ENCODE measurements at regions not wholly inside any gene's neighbourhood (a gene's known extent, or its start where the extent isn't known, plus 50 kb on each side); places are given as distances from the start of the nearest gene placed in this dataset.
A peak's percentile ranks its signal among the peaks of the same experiment; 100 is the strongest.

- TF ChIP-seq, protein P1, sequence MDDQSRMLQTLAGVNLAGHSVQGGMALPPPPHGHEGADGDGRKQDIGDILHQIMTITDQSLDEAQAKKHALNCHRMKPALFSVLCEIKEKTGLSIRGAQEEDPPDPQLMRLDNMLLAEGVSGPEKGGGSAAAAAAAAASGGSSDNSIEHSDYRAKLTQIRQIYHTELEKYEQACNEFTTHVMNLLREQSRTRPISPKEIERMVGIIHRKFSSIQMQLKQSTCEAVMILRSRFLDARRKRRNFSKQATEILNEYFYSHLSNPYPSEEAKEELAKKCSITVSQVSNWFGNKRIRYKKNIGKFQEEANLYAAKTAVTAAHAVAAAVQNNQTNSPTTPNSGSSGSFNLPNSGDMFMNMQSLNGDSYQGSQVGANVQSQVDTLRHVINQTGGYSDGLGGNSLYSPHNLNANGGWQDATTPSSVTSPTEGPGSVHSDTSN (IDR thresholded peaks at IDR 0.05; ENCODE audit: insufficient replicate concordance, low read depth, low read length): no peak
- TF ChIP-seq RB1 (IDR thresholded peaks at IDR 0.05; ENCODE audit: borderline replicate concordance): no peak
- no peak for TF ChIP-seq NKRF (conservative IDR thresholded peaks at IDR 0.05)
- no peak for TF ChIP-seq ZNF24 (IDR thresholded peaks at IDR 0.05)
- no peak for TF ChIP-seq ASH2L (IDR thresholded peaks at IDR 0.05; ENCODE audit: borderline replicate concordance, low read depth)
- no peak for TF ChIP-seq NRF1 (conservative IDR thresholded peaks at IDR 0.05; ENCODE audit: low read depth, low read length)
Observed at GRCh38 chr20:48069596-48069995, 284.3 kb upstream of the SULF2 start (continued).

DNA sequence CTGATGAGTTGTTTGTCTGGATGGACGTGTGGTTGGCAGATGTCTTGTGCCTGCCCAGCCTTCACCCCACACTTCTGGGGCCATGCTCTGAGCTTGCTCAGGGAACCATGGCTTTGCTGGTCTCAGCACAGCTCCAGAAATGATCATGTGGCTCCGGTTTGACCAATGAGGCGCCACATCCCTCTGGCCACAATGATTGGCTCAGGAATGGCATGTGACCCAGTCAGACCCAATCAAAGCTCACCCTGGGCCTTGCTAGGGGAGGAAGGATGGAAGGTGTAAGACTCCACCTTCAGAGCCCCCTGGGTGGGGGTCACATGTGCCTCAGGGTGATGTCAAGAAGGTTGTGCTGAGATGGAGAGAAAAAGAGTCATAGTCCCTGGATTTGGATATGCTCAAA is 281.6 kb upstream of the SULF2 start:
- ATAC-seq (no peak), DNase-seq (ENCODE audit: low read depth, low spot score) (no peak), FAIRE-seq (no peak)
- Histone ChIP-seq H3K27ac (ENCODE audit: control insufficient read depth, insufficient read depth) (no peak overlapping the region), H3K4me2 (ENCODE audit: control insufficient read depth, insufficient read depth) (no peak overlapping the region), H3K9ac (ENCODE audit: control insufficient read depth, insufficient read depth, low read length) (no peak overlapping the region), H3K4me3 (no peak overlapping the region), H4K20me1 (ENCODE audit: control insufficient read depth, insufficient read depth) (no peaks in the 10 kb centered on the region), H3K9me3 (replicated peaks; ENCODE audit: control insufficient read depth, insufficient read depth, low read length) (peaks cover 3% of the 10 kb centered on the region; the same call in 1 of the 3 replicates), H3K79me2 (ENCODE audit: control insufficient read depth, insufficient read depth, low read length) (no peaks in the 10 kb centered on the region), H2AFZ (ENCODE audit: control insufficient read depth, low read depth, low read length) (no peak overlapping the region), H3K27me3 (replicated peaks in 1 of 2; ENCODE audit: control insufficient read depth in 2 of 2, insufficient read depth in 2 of 2, low read length in 1 of 2) (no peaks in the 10 kb centered on the region; a peak in 1 of 4 replicates), H3K4me1 (ENCODE audit: control insufficient read depth, insufficient read depth, low read length) (peaks cover 8% of the 10 kb centered on the region; the same call in 1 of the 2 replicates), H3K36me3 (ENCODE audit: control insufficient read depth in 2 of 2, insufficient read depth in 2 of 2, low read length in 1 of 2) (no peaks in the 10 kb centered on the region)
- SMC1A ChIA-PET (ENCODE audit: uncharacterized antibody, unreplicated experiment): no interaction called here
- 0 out of 2 replicates have a peak, but pooled peaks have one; percentile 29 for TF ChIP-seq NFYB (IDR thresholded peaks at IDR 0.05; ENCODE audit: insufficient read depth, low read depth, low read length)
- peak; percentile 58 for TF ChIP-seq USF1 (IDR thresholded peaks at IDR 0.05; ENCODE audit: borderline replicate concordance, extremely low read length, insufficient read depth, low read depth, low read length)
- TF ChIP-seq, protein P2, sequence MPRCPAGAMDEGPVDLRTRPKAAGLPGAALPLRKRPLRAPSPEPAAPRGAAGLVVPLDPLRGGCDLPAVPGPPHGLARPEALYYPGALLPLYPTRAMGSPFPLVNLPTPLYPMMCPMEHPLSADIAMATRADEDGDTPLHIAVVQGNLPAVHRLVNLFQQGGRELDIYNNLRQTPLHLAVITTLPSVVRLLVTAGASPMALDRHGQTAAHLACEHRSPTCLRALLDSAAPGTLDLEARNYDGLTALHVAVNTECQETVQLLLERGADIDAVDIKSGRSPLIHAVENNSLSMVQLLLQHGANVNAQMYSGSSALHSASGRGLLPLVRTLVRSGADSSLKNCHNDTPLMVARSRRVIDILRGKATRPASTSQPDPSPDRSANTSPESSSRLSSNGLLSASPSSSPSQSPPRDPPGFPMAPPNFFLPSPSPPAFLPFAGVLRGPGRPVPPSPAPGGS (IDR thresholded peaks at IDR 0.05; ENCODE audit: borderline replicate concordance, insufficient read depth, low read depth, low read length, poor library complexity, severe bottlenecking): no peak
- POLR2A ChIA-PET: no interaction called here
- RAD21 ChIA-PET (ENCODE audit: unreplicated experiment): no interaction called here
- intact Hi-C loops (cut with micrococcal nuclease; ENCODE audit: unreplicated experiment) (no loop called here), in situ Hi-C loops (cut with MboI) (no loop called here)
- no TSS peak for BruUV-seq (replicated peaks)
- CTCF ChIA-PET: interaction anchor here (1.0 kb wide), 1 partner anchor 554 kb away, joined by 4 read pairs; no protein-coding TSS in a partner anchor
- WGBS (ENCODE audit: insufficient coverage, insufficient replicate concordance, low lambda C conversion rate, missing lambda C conversion rate): 62% methylated on average over 3 of the region's 3 CpGs
